GM18867 (cell line): ENCODE measurements at regions not wholly inside any gene's neighbourhood (a gene's known extent, or its start where the extent isn't known, plus 50 kb on each side); places are given as distances from the start of the nearest gene placed in this dataset.

Experiments used
- ATAC-seq: cut with Tn5 transposase; IDR thresholded peaks from one replicate; pipeline ENCODE4 v1.9.1; 2021; ENCODE audit warnings: mild to moderate bottlenecking, moderate library complexity; ENCODE audit not compliant: unreplicated experiment

DNA sequence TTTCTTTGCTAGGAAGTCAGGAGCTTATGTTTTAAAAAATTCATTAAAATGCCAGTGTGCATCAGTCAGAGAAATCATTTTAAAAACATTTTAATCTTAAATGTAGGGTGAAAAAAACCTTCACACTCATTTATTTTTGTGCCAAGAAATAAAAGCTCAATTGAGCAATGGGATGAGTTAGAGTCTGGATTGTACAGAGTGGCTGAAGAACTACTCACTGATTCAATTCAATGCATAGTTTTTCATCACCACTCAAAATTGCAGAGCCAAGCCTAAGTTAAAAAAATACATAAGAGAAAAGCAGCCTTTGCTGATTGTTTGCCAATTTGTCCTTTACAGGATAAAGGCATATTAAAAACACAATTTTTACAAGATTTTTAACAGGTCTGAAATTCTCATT, 168.2 kb upstream of the DMRTA1 start:
- no peak for ATAC-seq

GRCh38 chr9:22279636-22280035, 167.0 kb upstream of the DMRTA1 start:
- no peak for ATAC-seq

- no peak for ATAC-seq
Observed at GRCh38 chr9:22285066-22285465, 161.6 kb upstream of the DMRTA1 start.

- no peak for ATAC-seq
Observed at GRCh38 chr9:22286661-22287060, 160.0 kb upstream of the DMRTA1 start.

DNA sequence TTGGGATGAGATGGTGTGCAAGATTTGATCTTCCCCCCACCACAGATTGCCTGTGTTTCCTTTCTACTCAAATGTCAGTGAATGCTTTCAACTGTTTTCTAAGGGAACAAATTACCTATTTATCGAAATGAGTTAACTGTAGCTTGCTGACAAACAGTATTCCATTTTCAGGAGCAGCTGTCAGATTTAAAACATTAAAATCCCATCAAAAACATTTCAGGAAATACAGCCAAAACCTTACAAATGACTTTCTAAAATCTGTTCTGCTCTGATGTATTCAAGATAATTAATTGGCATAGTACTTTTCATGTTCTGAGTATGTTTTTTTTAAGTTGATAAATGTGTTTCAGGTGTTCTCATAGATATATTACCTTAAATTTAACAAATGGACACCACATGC, 158.0 kb upstream of the DMRTA1 start:
- no peak for ATAC-seq

- no peak for ATAC-seq
Observed at GRCh38 chr9:22307013-22307711, 139.5 kb upstream of the DMRTA1 start.

- no peak for ATAC-seq
Observed at GRCh38 chr9:22308177-22308576, 138.4 kb upstream of the DMRTA1 start.

DNA sequence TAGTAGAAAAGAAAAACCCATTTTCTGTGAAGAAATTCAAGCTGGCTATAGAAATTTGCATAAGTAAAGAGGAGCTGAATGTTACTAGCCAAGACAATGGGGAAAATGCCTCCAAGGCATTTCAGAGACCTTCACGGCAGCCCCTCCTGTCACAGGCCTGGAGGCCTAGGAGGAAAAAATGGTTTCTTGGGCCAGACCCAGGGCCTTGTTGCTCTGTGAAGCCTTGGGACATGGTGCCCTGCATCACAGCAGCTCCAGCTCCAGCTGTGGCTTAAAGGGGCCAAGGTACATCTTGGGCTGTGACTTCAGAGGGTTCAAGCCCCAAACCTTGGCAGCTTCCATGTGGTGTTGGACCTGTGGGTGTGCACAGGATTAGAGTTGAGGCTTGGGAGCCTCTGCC, 130.0 kb upstream of the DMRTA1 start:
- ATAC-seq, result no peak

- ATAC-seq, result no peak
Observed at GRCh38 chr9:22331533-22331932, 115.1 kb upstream of the DMRTA1 start.

DNA sequence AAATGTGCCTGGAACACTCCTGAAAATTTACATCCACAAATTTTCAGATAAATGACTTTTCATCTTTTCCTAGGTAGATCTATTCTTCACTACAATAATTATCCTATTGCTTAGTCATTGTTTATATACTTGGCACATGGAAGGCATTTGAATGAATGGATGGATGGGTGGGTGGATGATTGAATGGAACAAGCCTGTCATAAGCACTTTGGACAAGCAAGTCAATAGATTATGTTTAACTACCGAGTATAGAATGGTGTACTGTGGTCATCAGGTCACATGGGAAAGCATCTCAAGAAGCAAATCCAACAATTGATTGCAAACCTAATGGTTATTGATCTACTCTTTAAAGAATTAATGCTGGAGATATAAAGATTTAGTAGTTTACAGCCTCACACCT, 114.4 kb upstream of the DMRTA1 start:
- ATAC-seq, result no peak

GRCh38 chr9:22337261-22337660, 109.4 kb upstream of the DMRTA1 start:
- ATAC-seq, result no peak

DNA sequence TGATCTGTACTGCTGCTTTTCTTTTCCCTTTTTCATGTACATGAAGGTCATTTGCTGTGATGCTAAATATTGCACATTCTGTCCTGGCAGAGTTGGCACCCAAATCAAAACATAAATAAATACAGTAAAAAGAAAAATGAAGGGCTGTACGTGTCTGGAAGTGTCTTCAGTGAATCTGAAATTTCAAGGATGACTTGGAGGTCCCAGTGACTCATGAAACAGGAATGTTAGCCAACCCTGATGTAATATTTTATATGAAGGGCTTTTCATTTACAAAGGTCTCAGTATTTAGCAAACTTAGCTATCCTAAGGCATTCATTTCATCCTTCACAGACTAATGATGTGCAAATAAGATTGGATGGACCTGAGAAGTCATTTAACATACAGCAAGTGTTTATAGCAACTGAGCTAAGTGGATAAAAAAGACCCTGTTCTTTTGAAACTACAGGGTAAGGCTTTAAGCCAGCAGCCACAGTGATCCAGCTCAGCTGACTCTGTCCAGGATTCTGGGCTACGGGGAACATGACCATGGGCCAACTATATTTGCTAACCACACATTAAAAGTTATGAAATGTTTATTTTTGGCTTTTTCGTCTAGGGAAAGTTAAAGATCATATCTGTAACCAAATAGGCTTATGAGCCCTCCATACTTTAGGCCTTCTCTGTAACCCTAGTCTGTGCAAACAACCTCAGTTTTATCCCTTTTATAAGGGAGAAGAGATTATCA, 104.0 kb upstream of the DMRTA1 start:
- ATAC-seq, result no peak

GRCh38 chr9:22343218-22343611, 103.4 kb upstream of the DMRTA1 start:
- ATAC-seq, result no peak

DNA sequence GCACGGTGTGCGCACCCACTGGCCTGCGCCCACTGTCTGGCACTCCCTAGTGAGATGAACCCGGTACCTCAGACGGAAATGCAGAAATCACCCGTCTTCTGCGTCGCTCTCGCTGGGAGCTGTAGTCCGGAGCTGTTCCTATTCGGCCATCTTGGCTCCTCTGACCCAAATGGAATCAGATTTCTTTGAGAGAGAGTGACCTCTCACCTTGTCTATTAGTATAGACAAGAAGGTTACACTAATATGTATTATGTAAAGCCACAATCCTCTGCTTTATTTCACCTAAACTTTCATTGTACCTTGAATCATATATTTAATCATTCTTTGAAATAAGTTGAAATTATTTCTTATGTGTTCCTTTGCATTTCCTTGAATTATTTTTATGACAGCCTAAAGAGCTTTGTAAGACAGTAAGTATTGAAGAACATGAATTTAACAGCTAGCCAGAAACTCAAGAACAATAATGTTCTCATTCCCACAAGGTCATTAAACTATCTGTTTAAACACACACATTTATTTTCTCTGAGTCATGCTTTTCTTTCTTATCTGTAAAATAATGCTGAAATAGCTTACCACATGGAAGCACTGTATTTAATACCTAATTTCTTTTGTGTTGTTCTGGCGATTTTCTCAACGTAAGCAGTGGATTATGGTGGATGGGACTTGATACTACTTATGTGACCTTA, 91.8 kb upstream of the DMRTA1 start:
- ATAC-seq, result no peak

DNA sequence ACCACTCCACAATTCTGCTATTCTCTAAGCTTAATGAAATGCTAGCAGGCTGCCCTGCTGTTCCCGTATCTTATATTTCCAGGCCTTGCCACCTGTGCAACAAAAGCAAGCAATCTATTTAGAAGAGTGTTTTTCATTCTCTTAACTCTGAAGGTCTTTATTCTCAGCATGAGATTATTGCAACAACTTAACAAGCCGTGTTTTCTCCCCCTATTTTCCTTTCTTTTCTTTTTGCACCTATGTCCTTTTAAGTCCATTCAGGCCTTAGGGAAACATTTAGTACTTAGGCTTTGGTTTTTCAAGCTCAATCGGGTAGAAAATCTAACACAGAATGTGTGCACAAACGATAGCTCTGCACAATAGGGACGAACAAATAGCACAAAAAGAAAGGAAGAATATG, 89.6 kb upstream of the DMRTA1 start:
- no peak for ATAC-seq

- ATAC-seq, result no peak
Observed at GRCh38 chr9:22363421-22363887, 83.2 kb upstream of the DMRTA1 start.

DNA sequence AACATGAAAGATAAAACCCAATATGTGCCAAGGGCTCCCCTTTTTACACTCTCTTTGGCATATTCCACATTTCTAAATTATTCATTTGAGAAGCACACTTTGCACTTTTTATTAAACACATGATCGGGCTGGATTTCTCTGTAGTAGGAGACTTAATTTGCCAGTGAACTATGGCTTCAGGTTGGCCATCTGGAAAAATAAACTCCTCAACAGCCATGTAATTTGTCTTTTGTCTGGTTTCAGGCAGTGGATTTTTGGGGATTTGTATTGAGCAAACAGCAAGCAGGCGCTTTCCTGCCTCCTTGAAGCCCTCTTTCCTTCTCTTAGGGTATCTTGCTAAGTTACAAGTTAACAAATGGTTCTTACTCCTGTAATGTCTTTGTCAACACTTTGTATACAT, 73.0 kb upstream of the DMRTA1 start:
- ATAC-seq, result no peak

DNA sequence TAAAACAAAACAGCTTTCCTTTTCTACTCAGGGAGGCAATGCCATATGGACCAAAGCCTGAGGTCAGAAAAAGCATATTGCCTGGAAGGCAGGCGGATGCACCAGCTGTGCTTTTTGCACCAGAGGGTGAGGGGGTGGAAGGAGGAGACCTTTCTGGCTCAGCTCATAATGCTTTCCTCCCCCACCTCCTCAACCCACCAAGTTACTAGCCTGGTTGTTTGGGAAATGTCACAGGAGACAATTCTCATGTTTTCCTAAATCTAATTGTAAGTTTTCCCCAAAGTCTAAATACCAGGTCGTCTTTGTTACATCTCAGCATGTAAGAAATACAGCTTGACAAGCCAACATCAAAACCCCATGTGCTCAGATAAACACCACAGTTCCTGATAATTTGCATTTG, 72.6 kb upstream of the DMRTA1 start:
- ATAC-seq, result no peak

GRCh38 chr9:22379272-22379671, 67.4 kb upstream of the DMRTA1 start:
- no peak for ATAC-seq

- no peak for ATAC-seq
Observed at GRCh38 chr9:22381170-22381569, 65.5 kb upstream of the DMRTA1 start.

GRCh38 chr9:22382331-22382730, 64.3 kb upstream of the DMRTA1 start:
- no peak for ATAC-seq

DNA sequence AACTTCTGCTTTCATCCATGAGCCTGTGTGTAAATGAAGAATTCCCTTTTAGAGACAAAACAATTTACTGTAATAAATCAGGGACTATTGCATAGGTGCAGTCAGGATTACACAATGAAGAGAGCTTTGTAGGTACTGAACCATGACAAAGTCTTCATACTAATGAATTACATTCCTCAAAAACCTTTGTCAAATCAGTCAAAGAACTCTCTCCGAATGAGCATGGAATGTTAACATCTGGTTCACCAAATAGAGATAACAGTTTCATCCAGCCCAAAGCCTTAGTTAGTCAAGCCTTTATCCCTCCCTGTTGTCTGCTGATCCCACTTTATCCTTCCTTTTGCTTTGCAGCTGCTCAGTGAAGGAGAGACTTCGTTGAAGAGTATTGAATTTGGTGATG, 62.9 kb upstream of the DMRTA1 start:
- ATAC-seq, result no peak
